ENCODE measurements at regions not wholly inside any gene's neighbourhood (a gene's known extent, or its start where the extent isn't known, plus 50 kb on each side); places are given as distances from the start of the nearest gene placed in this dataset.

GRCh38 chr2:120441744-120442471 is 96.0 kb downstream of the INHBB start:
- peak; percentile 27 to 81 for DNase-seq

DNA sequence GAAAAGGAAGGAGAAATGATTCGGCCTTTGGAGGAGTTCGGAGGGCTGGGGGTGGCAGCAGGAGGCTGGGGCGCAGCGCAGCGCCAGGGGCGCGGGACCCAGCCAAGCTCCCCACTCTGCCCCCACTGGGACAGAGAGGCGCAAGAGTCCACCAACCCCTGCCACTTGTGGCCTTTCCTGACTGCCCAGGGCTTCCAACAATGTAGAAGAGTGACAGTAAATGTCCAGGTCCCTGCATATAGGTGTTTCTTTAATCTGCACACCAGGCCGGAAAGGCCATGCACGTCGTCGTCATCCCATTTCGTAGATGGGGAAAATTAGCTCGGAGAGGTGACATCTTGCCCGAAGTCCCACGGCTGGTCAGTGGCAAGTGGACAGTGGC is 96.6 kb downstream of the INHBB start:
- no peak for DNase-seq

GRCh38 chr2:120442923-120443571 is 97.1 kb downstream of the INHBB start:
- DNase-seq = peak; percentile 53 to 93

- DNase-seq = no peak
Observed at GRCh38 chr2:120443946-120444345, 98.0 kb downstream of the INHBB start.

DNA sequence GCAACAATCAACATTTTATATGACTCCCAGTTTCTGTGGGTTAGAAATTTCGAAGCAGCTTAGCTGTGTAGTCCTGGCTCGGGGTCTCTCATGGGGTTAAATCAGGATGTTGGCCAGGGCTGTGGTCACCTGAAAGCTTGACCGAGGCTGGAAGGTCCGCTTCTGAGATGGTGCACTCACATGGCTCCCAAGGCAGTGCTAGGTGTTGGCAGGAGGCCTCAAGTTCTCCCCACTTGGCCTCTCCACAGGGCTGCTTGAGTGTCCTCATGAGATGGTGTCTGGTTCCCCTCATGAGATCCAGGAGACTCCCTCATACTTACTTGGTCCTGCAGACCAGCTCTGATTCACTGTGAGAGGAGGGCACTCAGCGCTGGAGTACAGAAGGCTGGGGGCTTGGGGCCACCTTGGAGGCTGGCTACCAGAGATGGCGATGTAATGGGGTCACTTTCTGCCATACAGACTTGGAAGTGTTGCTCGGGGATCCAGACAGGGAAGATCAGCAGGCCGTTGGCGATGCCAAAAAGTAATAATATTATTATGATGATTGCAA is 98.8 kb downstream of the INHBB start:
- DNase-seq = no peak

GRCh38 chr2:120445449-120446143 is 99.7 kb downstream of the INHBB start:
- DNase-seq = no peak

DNA sequence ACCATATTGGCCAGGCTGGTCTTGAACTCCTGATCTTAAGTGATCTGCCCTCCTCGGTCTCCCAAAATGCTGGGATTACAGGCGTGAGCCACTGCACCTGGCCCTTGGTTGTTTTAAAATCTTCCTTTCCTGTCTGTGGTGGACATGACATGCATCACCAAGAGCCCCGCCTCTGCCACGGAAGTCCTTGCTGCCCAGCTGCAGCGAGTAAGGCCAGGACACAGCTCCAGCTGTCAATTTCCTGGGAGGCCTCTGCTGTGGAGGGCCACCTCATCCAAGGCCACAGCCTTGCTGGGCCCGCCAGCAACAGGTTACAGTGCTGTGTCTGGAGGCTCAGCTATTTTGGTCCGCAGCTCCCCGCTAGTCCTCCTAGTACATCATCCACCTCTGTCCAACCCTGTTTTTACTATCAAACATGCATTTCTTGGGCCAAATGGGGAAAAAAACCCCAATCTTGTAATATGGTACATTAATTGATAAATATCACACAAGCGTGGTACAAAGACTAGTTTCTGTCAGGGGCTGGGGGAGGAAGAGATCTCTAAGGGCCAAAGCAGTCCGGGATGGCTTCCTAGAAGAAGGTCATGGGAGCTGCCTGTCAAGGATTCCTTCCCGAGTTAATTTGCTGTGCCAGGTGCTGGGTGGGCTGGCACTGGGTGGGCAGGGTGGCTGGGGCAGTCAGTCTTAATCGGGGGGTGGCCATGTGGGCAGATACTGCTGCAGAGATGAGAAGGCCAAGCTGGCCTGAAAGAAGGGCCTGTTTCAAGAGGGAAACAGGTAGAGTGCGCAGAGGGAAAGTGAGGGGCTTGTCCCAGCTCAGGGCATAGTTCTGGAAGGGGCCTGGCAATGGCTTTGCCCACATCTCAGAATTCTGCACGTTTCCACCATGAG is 100.5 kb downstream of the INHBB start:
- no peak for DNase-seq

DNA sequence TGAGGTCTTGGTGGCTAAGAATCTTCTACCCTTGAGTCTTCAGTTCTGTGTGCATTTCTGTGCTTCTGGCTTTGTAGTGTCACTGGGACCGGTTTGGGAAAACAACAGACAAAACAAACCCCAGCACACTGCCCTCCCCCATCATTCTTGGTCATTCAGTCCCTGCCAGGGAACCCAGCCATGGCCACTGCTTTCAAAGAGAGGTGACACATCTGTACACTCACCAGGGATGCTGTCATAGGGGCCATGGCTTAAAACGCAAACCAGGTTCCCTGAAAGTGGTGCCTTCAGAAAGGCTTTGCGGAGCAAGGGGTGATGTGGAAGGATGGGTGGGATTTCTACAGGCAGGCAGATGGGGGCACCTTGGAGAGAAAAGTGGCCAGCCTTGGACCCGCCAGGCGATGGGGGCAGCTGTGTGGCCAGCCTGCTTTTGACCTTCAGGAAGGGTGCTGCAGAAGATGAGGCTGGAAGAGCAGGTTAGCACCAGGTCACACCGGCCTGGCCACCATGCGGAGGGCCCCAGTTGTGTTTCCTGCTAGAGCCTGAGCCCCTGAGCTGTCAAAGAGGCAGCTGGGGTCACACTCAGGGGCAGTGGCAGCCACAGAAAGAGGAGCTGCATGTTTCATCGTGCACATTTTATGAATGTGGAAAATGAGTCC is 101.3 kb downstream of the INHBB start:
- no peak for DNase-seq

DNA sequence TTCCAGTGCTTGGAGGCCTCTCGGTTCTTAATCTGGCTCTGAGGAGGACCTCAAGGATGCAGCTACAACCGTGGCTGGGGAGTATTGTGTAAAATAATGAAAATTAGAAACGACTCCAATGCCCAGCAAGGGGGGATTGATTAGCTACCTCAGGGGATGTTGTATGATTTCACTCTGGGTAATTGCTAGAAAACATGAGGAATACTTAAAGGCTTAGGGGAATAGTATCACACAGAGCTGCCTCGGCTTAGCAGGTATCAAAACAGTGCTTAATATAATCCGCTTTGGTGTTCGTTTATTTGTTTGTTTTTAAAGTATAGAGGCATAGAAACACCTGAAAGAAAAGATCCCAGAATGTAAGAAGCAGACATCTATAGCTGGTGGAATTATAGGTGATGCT is 102.5 kb downstream of the INHBB start:
- DNase-seq = no peak

DNA sequence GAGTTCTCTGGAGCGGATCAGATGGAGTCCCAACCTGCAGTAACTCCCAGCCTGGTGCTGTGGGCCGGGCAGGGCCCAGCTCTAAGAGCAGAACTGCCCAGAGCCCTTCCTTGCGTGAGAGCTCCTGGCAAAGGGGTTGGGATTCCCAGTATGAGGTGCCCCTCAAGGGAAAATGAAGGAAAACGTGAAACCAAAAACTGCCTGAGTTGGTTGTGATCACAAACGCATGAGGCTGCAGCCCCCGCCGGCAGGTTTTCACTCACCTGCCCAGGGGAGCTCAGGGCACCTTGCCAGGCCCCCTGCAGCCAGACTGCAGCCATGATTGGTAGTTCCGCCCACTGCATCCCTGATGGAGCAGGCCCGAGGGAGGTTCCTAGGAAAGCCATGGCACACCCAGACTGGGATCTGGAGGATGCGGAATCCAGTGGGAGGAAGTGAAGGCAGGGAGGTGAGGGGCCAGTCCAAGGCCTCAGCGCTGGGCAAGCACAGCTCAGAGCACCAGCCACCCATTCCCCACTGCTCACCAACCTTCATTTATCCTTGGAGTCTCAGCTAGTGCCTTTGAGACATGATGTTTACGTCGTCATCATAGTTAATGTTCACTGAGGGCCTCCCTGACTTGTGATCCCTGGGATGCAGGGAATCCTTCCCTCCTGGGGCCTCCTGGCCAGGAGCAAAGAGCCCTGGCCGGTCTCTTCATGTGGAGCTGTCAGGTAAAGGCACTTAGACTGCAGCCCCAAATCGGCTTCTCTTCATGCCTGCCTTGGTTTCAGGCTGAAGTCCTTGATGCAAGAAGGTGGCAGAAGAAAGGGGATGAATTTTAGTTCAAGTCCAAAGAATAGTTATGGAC is 103.2 kb downstream of the INHBB start:
- DNase-seq = no peak

DNA sequence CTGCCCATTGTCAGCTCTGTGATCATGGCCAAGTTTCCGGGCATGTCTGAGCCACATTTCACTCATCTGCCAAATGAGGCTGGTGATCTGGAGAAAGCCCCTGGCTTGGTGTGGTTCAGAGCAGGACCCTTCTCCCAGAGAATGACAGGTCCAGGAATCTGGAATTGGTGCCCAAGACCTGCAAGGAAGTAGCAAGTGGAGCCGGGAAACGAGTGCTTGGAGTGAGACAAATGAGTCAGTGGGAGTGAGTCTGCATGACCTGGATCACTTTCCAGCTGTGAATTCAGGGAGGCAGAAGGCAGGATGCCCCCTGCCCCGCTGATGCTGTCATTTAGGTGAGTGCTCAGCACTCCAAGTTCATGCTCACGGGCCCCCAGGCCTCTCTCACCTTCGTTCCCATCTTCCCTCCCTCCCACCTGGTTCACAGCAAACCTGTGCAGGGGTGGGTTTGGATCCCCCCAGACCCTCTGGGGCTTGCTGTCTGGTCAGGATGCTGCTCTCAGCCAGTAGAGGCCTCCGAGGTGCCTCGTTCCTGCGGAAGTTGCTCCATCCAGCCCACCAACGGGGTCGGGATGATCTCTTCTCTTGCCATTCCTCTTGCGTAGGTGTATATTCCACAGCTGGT is 104.4 kb downstream of the INHBB start:
- DNase-seq = no peak

DNA sequence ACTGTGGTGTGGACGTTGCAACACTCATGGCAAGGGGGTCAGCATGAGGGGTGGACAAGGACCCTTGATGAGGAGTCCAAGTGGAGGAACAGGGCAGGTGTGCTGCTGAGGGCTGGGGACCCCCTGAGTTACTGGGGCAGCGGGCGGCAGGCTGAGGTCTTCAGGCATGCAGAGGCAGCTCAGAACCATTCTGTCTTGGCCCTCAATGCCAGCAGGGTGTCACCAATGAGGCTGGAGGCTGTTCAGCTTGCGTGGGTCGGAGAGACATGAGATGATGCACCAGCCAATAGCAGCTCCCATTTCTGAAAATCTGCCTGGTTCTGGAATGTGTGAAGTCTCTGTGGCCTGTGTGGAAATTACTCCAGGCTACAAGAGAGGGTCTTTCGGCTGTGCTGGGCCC is 105.4 kb downstream of the INHBB start:
- DNase-seq = no peak

GRCh38 chr2:120452131-120452530 is 106.2 kb downstream of the INHBB start:
- no peak for DNase-seq

GRCh38 chr2:120452945-120453634 is 107.2 kb downstream of the INHBB start:
- DNase-seq = no peak

GRCh38 chr2:120453635-120453998 is 107.7 kb downstream of the INHBB start:
- no peak for DNase-seq

DNA sequence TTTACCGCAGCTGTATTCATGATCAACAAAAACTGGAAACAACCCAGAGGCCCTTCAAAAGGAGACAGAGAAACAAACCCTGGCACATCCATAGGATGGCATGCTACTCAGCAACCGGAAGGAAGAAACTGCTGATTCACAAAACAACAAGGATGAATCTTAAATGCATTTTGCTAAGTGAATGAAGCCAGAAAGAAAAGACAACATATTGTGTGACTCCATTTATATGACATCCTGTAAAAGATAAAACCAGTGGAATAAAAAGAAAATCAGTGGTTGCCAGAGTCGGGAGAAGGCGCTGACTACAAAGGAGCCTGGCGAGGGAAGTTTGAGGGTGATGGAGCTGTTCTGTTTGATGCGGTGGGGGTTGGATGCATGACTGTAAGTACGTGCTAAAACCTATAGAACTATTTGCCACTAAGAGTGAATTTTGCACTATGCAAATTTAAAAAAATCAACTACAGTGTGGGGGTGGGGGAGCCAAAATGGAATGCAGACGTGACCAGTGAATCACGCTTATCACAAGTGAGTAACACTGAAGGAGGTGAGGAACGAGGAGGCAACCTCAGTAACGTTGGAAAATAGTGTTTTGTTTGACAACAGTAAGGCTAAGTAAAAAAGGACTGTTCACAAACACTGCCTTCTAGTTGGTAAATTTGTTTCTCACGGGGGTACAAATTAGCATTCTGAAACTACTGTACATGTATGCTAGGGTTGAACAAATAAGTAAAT is 108.9 kb downstream of the INHBB start:
- peak in 1 of 2 experiments; percentile 17 for DNase-seq

- no peak for DNase-seq
Observed at GRCh38 chr2:120455390-120455789, 109.5 kb downstream of the INHBB start.

DNA sequence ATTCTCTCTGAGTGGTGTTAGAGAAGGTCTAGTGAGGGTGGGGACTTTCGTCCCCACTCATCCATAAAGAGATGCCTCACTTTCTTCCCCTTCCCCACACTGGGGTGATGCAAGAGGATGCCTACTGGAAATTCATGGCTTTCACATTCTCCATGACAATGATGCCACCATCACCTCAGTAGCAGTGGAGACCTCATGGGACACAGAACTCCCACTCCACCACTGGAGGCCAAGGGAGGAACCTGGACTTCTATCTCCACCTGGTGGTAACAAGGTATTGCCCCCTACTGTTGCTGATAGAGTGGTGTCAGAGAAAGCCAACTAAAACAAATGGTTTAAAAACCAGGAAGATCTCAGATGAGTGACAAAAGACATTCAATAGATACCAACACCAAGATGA is 110.9 kb downstream of the INHBB start:
- peak in 1 of 2 experiments; percentile 18 for DNase-seq

DNA sequence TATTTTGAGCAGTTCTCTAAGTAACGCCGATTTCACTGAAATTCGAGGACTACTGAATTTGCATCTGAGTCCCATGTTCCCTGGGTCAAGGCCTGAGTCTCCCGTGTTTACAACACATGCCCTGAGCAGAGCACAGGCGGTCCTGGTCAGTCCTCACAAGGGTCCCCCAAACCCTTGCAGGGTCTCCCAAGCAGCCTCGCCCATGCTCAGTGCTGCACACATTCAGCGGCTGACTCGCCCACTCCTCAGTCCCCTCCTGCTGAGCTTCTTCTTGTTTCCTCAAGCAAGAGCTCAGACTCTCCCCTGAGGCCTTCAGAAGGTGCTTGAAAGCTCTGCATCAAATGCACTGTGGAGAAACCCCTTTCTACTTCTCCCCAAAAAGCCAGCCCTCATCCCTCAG is 114.6 kb downstream of the INHBB start:
- DNase-seq = no peak
